DOHH2 (cell line): ENCODE measurements at regions not wholly inside any gene's neighbourhood (a gene's known extent, or its start where the extent isn't known, plus 50 kb on each side); places are given as distances from the start of the nearest gene placed in this dataset.

Experiments
- H3F3A ChIP-seq: fragments of 200-600 bp; sonication (generic), shearing (Covaris generic); 2 replicates; pipeline ENCODE4 v1.6.0; 2016; ENCODE audit warnings: antibody characterized with exemption, mild to moderate bottlenecking; ENCODE audit not compliant: control insufficient read depth, insufficient read depth
- H3K27ac ChIP-seq: fragments of 200-600 bp; sonication (generic); 2 replicates; pipeline ENCODE4 v1.5.1; 2014; ENCODE audit warnings: low read depth, mild to moderate bottlenecking, low read length, moderate library complexity
- H3K27me3 ChIP-seq: fragments of 200-600 bp; sonication (generic); 2 replicates; pipeline ENCODE4 v1.6.1; 2014; ENCODE audit warnings: mild to moderate bottlenecking, low read length, mixed read lengths; ENCODE audit not compliant: control insufficient read depth
- H3K36me3 ChIP-seq: fragments of 200-600 bp; sonication (generic); 2 replicates; pipeline ENCODE4 v1.6.1; 2014; ENCODE audit warnings: mild to moderate bottlenecking, low read length, moderate library complexity, mixed read lengths; ENCODE audit not compliant: control insufficient read depth
- H3K4me1 ChIP-seq: fragments of 200-600 bp; sonication (generic); 2 replicates; pipeline ENCODE4 v1.6.1; 2014; ENCODE audit warnings: mild to moderate bottlenecking, low read length, mixed read lengths; ENCODE audit not compliant: control insufficient read depth
- H3K4me2 ChIP-seq: fragments of 200-600 bp; sonication (generic); 2 replicates; pipeline ENCODE4 v1.6.0; 2014; ENCODE audit warnings: mild to moderate bottlenecking, low read length, moderate library complexity
- H3K4me3 ChIP-seq: fragments of 200-600 bp; sonication (generic); 2 replicates; pipeline ENCODE4 v1.5.1; 2014; ENCODE audit warnings: mild to moderate bottlenecking, low read length, mixed read lengths
- H3K79me2 ChIP-seq: fragments of 200-600 bp; sonication (generic); 2 replicates; pipeline ENCODE4 v1.6.1; 2014; ENCODE audit warnings: mild to moderate bottlenecking, low read length, mixed read lengths; ENCODE audit not compliant: control insufficient read depth
- H3K9me2 ChIP-seq: fragments of 200-600 bp; sonication (generic); replicated peaks from 2 replicates; pipeline ENCODE4 v1.6.1; 2014; ENCODE audit warnings: mild to moderate bottlenecking, low read length, mixed read lengths; ENCODE audit not compliant: control insufficient read depth
- H3K9me3 ChIP-seq: fragments of 200-600 bp; sonication (generic); 2 replicates; pipeline ENCODE4 v1.6.1; 2014; ENCODE audit warnings: antibody characterized with exemption, low read length, mixed read lengths; ENCODE audit not compliant: control insufficient read depth, insufficient read depth
- H4K20me1 ChIP-seq: fragments of 200-600 bp; sonication (generic); 2 replicates; pipeline ENCODE4 v1.6.0; 2014; ENCODE audit warnings: low read depth, mild to moderate bottlenecking, antibody characterized with exemption, low read length, moderate library complexity; ENCODE audit not compliant: control insufficient read depth, insufficient read depth
- EZH2phosphoT487 ChIP-seq: fragments of 200-600 bp; sonication (generic); IDR thresholded peaks from 2 replicates; pipeline ENCODE4 v1.6.1; 2017; ENCODE audit warnings: borderline replicate concordance, mild to moderate bottlenecking, antibody characterized with exemption, low read length, moderate library complexity, mixed read lengths
- TF ChIP-seq, protein P1 (sequence below): fragments of 200-600 bp; sonication (generic); IDR thresholded peaks from one replicate; pipeline ENCODE4 v1.5.1; 2014; ENCODE audit warnings: antibody characterized with exemption, mild to moderate bottlenecking, low read depth, low read length; ENCODE audit not compliant: poor library complexity, severe bottlenecking

DNA sequence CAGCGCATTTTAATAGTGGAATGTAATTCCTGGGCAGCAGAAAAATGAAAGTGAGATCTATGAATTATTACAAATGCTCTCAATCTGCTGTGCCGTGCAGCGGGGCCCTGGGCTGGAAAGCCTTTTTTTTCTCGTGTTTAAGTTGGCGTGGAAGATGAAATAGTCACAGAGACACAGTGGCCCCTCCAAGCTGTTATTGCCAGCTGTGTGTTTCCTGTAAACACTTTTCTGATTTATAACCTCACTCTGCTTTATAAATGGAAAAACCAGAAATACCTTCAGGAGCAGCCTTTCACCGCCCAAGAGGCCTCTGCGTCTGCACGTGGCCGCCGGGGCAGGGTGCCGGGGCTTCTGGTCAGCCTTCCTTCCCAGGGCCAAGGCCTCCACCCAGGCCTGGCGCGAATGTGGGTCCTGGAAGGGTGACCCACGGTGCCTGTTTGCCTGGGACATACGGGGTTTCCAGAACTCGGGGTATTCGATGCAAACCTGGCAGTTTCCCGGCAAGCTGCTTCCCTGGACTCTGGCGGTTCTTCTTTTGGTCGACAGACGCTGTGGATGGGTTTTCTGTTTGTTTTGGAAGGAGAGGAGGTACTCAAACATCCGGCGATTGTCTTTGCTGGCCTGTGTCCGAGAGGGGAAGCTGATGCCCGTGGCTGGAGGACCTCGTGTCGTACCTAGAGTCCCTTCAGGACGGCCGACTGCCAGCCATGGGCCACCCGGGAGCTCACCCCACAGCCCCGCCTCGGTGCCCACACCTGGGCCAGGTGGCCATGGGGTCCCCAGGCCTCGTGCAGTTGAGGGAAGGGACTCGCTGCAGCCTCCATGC is 256.7 kb downstream of the PARP8 start:
- no peaks in the 10 kb centered on the region for H3F3A ChIP-seq
- no peaks in the 10 kb centered on the region for H3K27me3 ChIP-seq
- no peaks in the 10 kb centered on the region for H3K4me1 ChIP-seq
- H3K4me3 ChIP-seq = no peak overlapping the region
- no peak overlapping the region for H3K4me2 ChIP-seq
- H3K36me3 ChIP-seq = no peaks in the 10 kb centered on the region
- H3K9me2 ChIP-seq = no peaks in the 10 kb centered on the region
- H3K9me3 ChIP-seq = no peaks in the 10 kb centered on the region; the same call in 1 of the 2 replicates
- TF ChIP-seq EZH2phosphoT487 = no peak
- TF ChIP-seq, protein P1, sequence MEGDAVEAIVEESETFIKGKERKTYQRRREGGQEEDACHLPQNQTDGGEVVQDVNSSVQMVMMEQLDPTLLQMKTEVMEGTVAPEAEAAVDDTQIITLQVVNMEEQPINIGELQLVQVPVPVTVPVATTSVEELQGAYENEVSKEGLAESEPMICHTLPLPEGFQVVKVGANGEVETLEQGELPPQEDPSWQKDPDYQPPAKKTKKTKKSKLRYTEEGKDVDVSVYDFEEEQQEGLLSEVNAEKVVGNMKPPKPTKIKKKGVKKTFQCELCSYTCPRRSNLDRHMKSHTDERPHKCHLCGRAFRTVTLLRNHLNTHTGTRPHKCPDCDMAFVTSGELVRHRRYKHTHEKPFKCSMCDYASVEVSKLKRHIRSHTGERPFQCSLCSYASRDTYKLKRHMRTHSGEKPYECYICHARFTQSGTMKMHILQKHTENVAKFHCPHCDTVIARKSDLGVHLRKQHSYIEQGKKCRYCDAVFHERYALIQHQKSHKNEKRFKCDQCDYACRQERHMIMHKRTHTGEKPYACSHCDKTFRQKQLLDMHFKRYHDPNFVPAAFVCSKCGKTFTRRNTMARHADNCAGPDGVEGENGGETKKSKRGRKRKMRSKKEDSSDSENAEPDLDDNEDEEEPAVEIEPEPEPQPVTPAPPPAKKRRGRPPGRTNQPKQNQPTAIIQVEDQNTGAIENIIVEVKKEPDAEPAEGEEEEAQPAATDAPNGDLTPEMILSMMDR = no peak
- no peaks in the 10 kb centered on the region for H3K79me2 ChIP-seq
- H4K20me1 ChIP-seq = no peaks in the 10 kb centered on the region
- H3K27ac ChIP-seq = no peak overlapping the region

DNA sequence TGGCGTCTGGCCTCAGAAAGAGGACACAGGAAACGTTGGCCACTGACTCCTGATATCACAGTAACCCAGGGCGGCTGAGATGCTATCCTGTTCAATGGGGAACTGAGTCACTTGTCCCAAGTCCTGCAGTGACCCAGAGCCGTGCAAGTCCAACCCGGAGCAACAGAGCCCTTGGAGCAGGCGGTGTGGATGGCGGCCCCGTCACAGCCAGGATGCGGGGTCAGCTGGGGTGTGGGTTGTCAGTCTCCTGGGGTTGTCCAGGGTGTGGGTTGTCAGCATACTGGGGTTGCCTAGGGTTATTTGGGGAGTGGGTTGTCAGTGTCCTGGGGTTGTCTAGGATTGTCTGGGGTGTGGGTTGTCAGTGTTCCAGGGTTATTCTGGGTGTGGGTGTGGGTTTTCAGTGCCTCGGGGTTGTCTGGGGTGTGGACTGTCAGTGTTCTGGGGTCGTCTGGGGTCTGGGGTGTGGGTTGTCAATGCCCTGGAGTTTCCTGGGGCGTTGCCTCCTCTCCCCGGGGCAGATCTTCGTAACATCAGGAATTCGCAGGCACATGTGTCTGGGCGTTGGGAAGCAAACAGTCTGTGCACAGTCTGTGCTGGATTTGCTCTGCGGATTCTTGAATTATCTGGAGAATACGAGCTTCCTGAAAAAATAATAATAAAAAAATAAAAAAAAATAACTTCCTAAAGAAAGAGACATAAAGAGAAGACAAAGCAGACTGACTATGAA is 257.5 kb downstream of the PARP8 start:
- Histone ChIP-seq H4K20me1 (no peaks in the 10 kb centered on the region), H3K36me3 (no peaks in the 10 kb centered on the region), H3K27me3 (no peaks in the 10 kb centered on the region), H3F3A (no peaks in the 10 kb centered on the region), H3K4me3 (no peak overlapping the region), H3K4me1 (no peaks in the 10 kb centered on the region), H3K9me3 (no peaks in the 10 kb centered on the region; the same call in 1 of the 2 replicates), H3K27ac (no peak overlapping the region), H3K4me2 (no peak overlapping the region), H3K79me2 (no peaks in the 10 kb centered on the region), H3K9me2 (no peaks in the 10 kb centered on the region)
- TF ChIP-seq EZH2phosphoT487 = no peak
- TF ChIP-seq, protein P1 = no peak

DNA sequence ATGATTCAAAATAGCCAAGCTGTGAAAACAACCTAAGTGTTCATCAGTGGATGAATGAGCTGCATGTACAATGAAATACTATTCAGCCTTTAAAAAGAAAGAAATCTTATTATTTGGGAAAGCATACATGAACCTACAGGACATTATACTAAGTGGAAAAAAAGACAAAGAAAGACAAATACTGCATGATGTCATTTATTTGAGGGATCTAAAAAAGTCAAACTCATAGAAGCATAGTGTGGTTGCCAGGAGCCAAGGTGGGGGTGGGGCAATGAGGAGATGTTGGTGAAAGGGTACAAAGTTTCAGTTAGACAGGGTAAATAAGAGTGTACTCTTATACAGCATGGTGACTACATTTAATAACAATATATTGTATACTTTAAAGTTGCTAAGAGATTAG is 261.5 kb downstream of the PARP8 start:
- TF ChIP-seq EZH2phosphoT487 = no peak
- TF ChIP-seq, protein P1 = no peak
- no peaks in the 10 kb centered on the region for H3F3A ChIP-seq
- H3K79me2 ChIP-seq = no peaks in the 10 kb centered on the region
- no peaks in the 10 kb centered on the region for H3K27me3 ChIP-seq
- H3K9me3 ChIP-seq = no peaks in the 10 kb centered on the region
- no peaks in the 10 kb centered on the region for H3K4me1 ChIP-seq
- no peaks in the 10 kb centered on the region for H3K9me2 ChIP-seq
- no peak overlapping the region for H3K4me3 ChIP-seq
- no peak overlapping the region for H3K27ac ChIP-seq
- no peaks in the 10 kb centered on the region for H3K36me3 ChIP-seq
- H4K20me1 ChIP-seq = no peaks in the 10 kb centered on the region
- no peak overlapping the region for H3K4me2 ChIP-seq
